Breast epithelium (tissue), 4 donors: ENCODE measurements at regions not wholly inside any gene's neighbourhood (a gene's known extent, or its start where the extent isn't known, plus 50 kb on each side); places are given as distances from the start of the nearest gene placed in this dataset.

Experiments used
- DNase-seq, 2 donors: peaks; one replicate each; pipeline ENCODE4 v3.0.0-alpha.2; 2019; ENCODE audit warnings: low spot score in 2 of 2
- H3K27ac ChIP-seq, 2 donors: fragments of 200-600 bp; sonication (generic) in 1 of 2; one replicate each; pipeline ENCODE4 v1.5.1; 2016 to 2019; ENCODE audit warnings: mild to moderate bottlenecking in 1 of 2
- H3K27me3 ChIP-seq, 2 donors: fragments of 200-600 bp; sonication (generic) in 1 of 2; one replicate each; pipeline versions ENCODE4 v1.5.1 to v1.6.0; 2017 to 2019; ENCODE audit warnings: control low read depth in 1 of 2, mild to moderate bottlenecking in 1 of 2
- H3K36me3 ChIP-seq: fragments of 200-600 bp; one replicate; pipeline ENCODE4 v1.5.1; 2019
- H3K4me1 ChIP-seq, 2 donors: fragments of 200-600 bp; sonication (generic); one replicate each; pipeline ENCODE4 v1.5.1; 2016 to 2019; ENCODE audit warnings: control low read depth in 1 of 2
- H3K4me3 ChIP-seq, 3 donors: fragments of 200-600 bp; sonication (generic); 1 replicate in 2 of 3; 2 replicates in 1 of 3; pipeline ENCODE4 v1.5.1; 2016 to 2019; ENCODE audit warnings: mild to moderate bottlenecking in 3 of 3, moderate library complexity in 2 of 3
- H3K9me3 ChIP-seq, 2 donors: fragments of 200-600 bp; sonication (generic) in 1 of 2; one replicate each; pipeline ENCODE4 v1.5.1; 2016 to 2019; ENCODE audit warnings: control low read depth in 1 of 2
- POLR2A ChIP-seq: fragments of 450-650 bp; IDR thresholded peaks from one replicate; pipeline ENCODE4 v1.6.1; 2016; ENCODE audit warnings: antibody characterized with exemption, mild to moderate bottlenecking, moderate library complexity
- POLR2AphosphoS5 ChIP-seq, 3 donors: sonication (generic); formaldehyde crosslinking; IDR thresholded peaks; one replicate each; pipeline ENCODE4 v1.6.1; 2017; ENCODE audit warnings: antibody characterized with exemption in 3 of 3
- intact Hi-C: fragments of 100-400 bp; cut with DNase I; formaldehyde crosslinking; loops from one replicate; pipeline ENCODE4 v1.15.1; 2023; ENCODE audit warnings: low total_unique reads
- TF ChIP-seq, protein P1 (sequence below), 3 donors: fragments of 450-650 bp; IDR thresholded peaks; one replicate each; pipeline ENCODE4 v1.5.1; 2016 to 2017; ENCODE audit warnings: antibody characterized with exemption in 3 of 3, mild to moderate bottlenecking in 3 of 3, moderate library complexity in 3 of 3

DNA sequence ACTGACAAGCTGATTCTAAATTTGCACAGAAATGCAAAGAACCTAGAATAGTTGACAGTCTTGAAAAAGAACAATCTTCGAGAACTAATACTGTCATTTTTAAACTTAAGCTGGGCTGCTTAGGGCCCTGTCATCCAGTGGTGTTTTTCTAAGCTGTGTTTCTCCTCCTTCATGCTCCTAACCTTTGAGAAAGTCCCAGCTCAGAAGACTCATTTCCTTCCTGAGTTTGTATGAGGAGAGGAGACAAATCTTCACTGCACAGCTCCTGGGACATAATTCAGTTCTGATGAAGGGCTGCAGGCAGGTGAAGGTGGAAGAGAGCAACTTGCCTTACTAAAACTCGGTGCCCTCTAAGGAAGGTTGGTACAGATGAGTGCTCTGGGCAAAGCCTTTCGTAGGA, 109.5 kb upstream of the ANKRD55 start:
- Histone ChIP-seq H3K4me1 (no peaks in the 10 kb centered on the region), H3K27me3 (no peaks in the 10 kb centered on the region), H3K36me3 (no peaks in the 10 kb centered on the region), H3K27ac (no peak overlapping the region), H3K9me3 (no peaks in the 10 kb centered on the region), H3K4me3 (no peak overlapping the region)
- no peak for TF ChIP-seq POLR2A
- TF ChIP-seq, protein P1, sequence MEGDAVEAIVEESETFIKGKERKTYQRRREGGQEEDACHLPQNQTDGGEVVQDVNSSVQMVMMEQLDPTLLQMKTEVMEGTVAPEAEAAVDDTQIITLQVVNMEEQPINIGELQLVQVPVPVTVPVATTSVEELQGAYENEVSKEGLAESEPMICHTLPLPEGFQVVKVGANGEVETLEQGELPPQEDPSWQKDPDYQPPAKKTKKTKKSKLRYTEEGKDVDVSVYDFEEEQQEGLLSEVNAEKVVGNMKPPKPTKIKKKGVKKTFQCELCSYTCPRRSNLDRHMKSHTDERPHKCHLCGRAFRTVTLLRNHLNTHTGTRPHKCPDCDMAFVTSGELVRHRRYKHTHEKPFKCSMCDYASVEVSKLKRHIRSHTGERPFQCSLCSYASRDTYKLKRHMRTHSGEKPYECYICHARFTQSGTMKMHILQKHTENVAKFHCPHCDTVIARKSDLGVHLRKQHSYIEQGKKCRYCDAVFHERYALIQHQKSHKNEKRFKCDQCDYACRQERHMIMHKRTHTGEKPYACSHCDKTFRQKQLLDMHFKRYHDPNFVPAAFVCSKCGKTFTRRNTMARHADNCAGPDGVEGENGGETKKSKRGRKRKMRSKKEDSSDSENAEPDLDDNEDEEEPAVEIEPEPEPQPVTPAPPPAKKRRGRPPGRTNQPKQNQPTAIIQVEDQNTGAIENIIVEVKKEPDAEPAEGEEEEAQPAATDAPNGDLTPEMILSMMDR (IDR thresholded peaks at IDR 0.05), result no peak
- TF ChIP-seq POLR2AphosphoS5 (IDR thresholded peaks at IDR 0.05), result no peak
- no peak for DNase-seq
- intact Hi-C loops, result no loop called here

- DNase-seq, result no peak
- no peaks in the 10 kb centered on the region for H3K27me3 ChIP-seq
- no peaks in the 10 kb centered on the region for H3K36me3 ChIP-seq
- TF ChIP-seq, protein P1 (IDR thresholded peaks at IDR 0.05), result no peak
- TF ChIP-seq POLR2A, result no peak
- no peak for TF ChIP-seq POLR2AphosphoS5 (IDR thresholded peaks at IDR 0.05)
- intact Hi-C loops, result no loop called here
- peaks cover under 1 to 2% of the 10 kb centered on the region in 2 donors for H3K9me3 ChIP-seq
- no peaks in the 10 kb centered on the region for H3K4me1 ChIP-seq
- no peak overlapping the region for H3K4me3 ChIP-seq
- no peak overlapping the region for H3K27ac ChIP-seq
These were observed 107.3 kb upstream of the ANKRD55 start for GRCh38 chr5:56340196-56340980.

- no peak for DNase-seq
- Histone ChIP-seq H3K4me1 (no peaks in the 10 kb centered on the region), H3K4me3 (no peak overlapping the region), H3K27ac (no peak overlapping the region), H3K27me3 (no peaks in the 10 kb centered on the region), H3K36me3 (no peaks in the 10 kb centered on the region), H3K9me3 (peaks cover 5 to 6% of the 10 kb centered on the region in 2 donors)
- intact Hi-C loops, result no loop called here
- TF ChIP-seq POLR2AphosphoS5 (IDR thresholded peaks at IDR 0.05) (no peak), POLR2A (no peak)
- TF ChIP-seq, protein P1 (IDR thresholded peaks at IDR 0.05), result no peak
These were observed 106.6 kb upstream of the ANKRD55 start for GRCh38 chr5:56339732-56340131.

- intact Hi-C loops, result no loop called here
- TF ChIP-seq POLR2A (no peak), POLR2AphosphoS5 (IDR thresholded peaks at IDR 0.05) (no peak)
- TF ChIP-seq, protein P1 (IDR thresholded peaks at IDR 0.05), result no peak
These were observed 104.7 kb upstream of the ANKRD55 start for GRCh38 chr5:56337715-56338319.

DNA sequence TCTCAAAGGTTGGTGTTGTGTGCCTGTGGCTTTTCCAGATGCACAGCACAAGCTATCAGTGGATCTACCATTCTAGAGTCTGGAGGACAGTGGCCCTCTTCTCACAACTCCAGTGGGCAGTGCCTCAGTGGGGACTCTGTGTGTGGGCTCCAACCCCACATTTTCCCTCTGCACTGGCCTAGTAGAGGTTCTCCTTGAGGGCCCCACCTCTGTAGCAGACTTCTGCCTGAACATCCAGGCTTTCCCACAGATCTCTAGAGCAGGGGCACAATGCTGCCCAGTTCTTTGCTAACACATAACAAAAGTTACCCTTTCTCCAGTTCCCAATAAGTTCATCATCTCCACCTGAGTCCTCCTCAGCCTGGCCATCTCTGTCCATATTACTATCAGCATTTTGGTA, 102.1 kb upstream of the ANKRD55 start:
- intact Hi-C loops, result no loop called here
- no peak for TF ChIP-seq POLR2A
- TF ChIP-seq, protein P1 (IDR thresholded peaks at IDR 0.05), result no peak
- no peak for TF ChIP-seq POLR2AphosphoS5 (IDR thresholded peaks at IDR 0.05)
- no peak overlapping the region for H3K27ac ChIP-seq
- no peaks in the 10 kb centered on the region for H3K4me1 ChIP-seq
- H3K27me3 ChIP-seq, result no peaks in the 10 kb centered on the region
- H3K36me3 ChIP-seq, result no peaks in the 10 kb centered on the region
- no peak for DNase-seq
- H3K4me3 ChIP-seq, result no peak overlapping the region
- peaks cover 5 to 6% of the 10 kb centered on the region in 2 donors for H3K9me3 ChIP-seq

More at GRCh38 chr5:56337715-56338319, 104.7 kb upstream of the ANKRD55 start:
- no peak for DNase-seq
- no peak overlapping the region for H3K4me3 ChIP-seq
- H3K27me3 ChIP-seq, result no peaks in the 10 kb centered on the region
- no peaks in the 10 kb centered on the region for H3K4me1 ChIP-seq
- peaks cover 5 to 6% of the 10 kb centered on the region in 2 donors for H3K9me3 ChIP-seq
- no peaks in the 10 kb centered on the region for H3K36me3 ChIP-seq
- no peak overlapping the region for H3K27ac ChIP-seq
